ENCODE measurements at regions not wholly inside any gene's neighbourhood (a gene's known extent, or its start where the extent isn't known, plus 50 kb on each side); places are given as distances from the start of the nearest gene placed in this dataset.

DNA sequence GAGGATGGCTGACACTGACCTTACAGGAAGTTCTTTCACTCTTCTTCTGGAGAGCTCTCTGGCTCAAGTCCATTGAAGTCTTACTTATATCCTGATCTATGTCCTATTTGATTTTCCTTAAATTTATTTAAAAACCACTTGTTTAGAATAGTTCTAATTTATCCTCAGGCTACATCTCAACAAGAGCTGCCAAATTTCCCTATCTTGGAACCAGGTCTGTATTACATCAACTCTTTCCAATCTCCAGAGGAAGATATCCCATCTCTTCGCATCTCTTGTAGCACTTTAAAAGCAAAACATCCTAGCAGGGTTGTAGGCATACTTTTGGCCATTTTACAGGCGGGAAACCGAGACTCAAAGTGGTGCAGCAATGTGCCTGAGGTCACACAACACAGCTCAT lies 290.5 kb upstream of the TEX13C start:
- no peak for ATAC-seq (ENCODE audit: low read depth)
- Histone ChIP-seq H2AK9ac (replicated peaks; ENCODE audit: low read depth, low read length, poor library complexity) (no peak overlapping the region), H3K36me3 (ENCODE audit: control insufficient read depth, insufficient read depth, low read length) (no peaks in the 10 kb centered on the region), H4K8ac (ENCODE audit: low read depth in 2 of 2, low read length in 2 of 2) (no peak overlapping the region), H3K56ac (ENCODE audit: extremely low read depth, insufficient read depth, low read length) (no peak overlapping the region), H2BK120ac (ENCODE audit: low read depth, low read length) (no peak overlapping the region), H3K9me3 (ENCODE audit: control insufficient read depth, insufficient read depth, low read length) (no peaks in the 10 kb centered on the region), H3K27me3 (ENCODE audit: control insufficient read depth, insufficient read depth, low read length) (no peaks in the 10 kb centered on the region), H3K9ac (ENCODE audit: low read depth, low read length) (no peak overlapping the region), H3K4ac (ENCODE audit: low read depth, low read length) (no peak overlapping the region), H4K20me1 (ENCODE audit: insufficient read depth, low read length) (no peaks in the 10 kb centered on the region), H3K23ac (ENCODE audit: low read depth, low read length) (no peak overlapping the region), H2BK20ac (ENCODE audit: low read depth, low read length) (no peak overlapping the region), H3K14ac (replicated peaks; ENCODE audit: low read depth, low read length) (no peak overlapping the region), H3K18ac (ENCODE audit: low read depth, low read length) (no peak overlapping the region), H4K91ac (ENCODE audit: insufficient read depth, low read depth, low read length) (no peak overlapping the region), H2AFZ (replicated peaks; ENCODE audit: low read length, poor library complexity) (no peak overlapping the region), H3K4me2 (ENCODE audit: low read depth, low read length) (no peak overlapping the region), H2BK5ac (ENCODE audit: low read depth, low read length, poor library complexity, severe bottlenecking) (no peak overlapping the region), H4K5ac (ENCODE audit: low read depth, low read length) (no peak overlapping the region), H3K4me1 (ENCODE audit: control insufficient read depth, insufficient read depth, low read length) (no peaks in the 10 kb centered on the region), H3K79me1 (ENCODE audit: low read depth in 1 of 2, low read length in 2 of 2) (no peaks in the 10 kb centered on the region), H3K9me1 (ENCODE audit: insufficient read depth, low read length) (no peaks in the 10 kb centered on the region), H2BK15ac (ENCODE audit: low read depth, low read length) (no peak overlapping the region), H2AK5ac (ENCODE audit: low read depth, low read length) (no peak overlapping the region), H3K27ac (ENCODE audit: insufficient read depth, low read length) (no peak overlapping the region), H3K4me3 (ENCODE audit: insufficient read depth, low read depth, low read length) (no peak overlapping the region)
- intact Hi-C loops (cut with micrococcal nuclease) = no loop called here
- dilution Hi-C loops (cut with HindIII; ENCODE audit: low sequenced_read_pairs, unreplicated experiment) = no loop called here
- no peak for DNase-seq
- no CpG with 5 or more reads among the region's 3 CpGs for WGBS, 2 experiments (ENCODE audit: extremely low coverage in 2 of 2, insufficient read length in 1 of 2)
- BruUV-seq (replicated peaks) = no TSS peak
- TF ChIP-seq FOS (IDR thresholded peaks at IDR 0.05; ENCODE audit: low read depth, low read length) (no peak), MAFK (IDR thresholded peaks at IDR 0.05; ENCODE audit: low read depth, low read length) (no peak), BHLHE40 (IDR thresholded peaks at IDR 0.05; ENCODE audit: low read depth, low read length) (no peak), CEBPB (IDR thresholded peaks at IDR 0.05; ENCODE audit: low read depth, low read length) (no peak), RAD21 (IDR thresholded peaks at IDR 0.05; ENCODE audit: low read length) (no peak), RCOR1 (IDR thresholded peaks at IDR 0.05; ENCODE audit: insufficient replicate concordance, low read length) (no peak), SMC3 (IDR thresholded peaks at IDR 0.05; ENCODE audit: low read depth, low read length) (no peak), CHD1 (IDR thresholded peaks at IDR 0.05; ENCODE audit: low read depth, low read length) (no peak), MXI1 (IDR thresholded peaks at IDR 0.05; ENCODE audit: borderline replicate concordance, low read depth, low read length) (no peak), POLR2A (IDR thresholded peaks at IDR 0.05; ENCODE audit: low read depth, low read length) (no peak)
- TF ChIP-seq, protein P1, sequence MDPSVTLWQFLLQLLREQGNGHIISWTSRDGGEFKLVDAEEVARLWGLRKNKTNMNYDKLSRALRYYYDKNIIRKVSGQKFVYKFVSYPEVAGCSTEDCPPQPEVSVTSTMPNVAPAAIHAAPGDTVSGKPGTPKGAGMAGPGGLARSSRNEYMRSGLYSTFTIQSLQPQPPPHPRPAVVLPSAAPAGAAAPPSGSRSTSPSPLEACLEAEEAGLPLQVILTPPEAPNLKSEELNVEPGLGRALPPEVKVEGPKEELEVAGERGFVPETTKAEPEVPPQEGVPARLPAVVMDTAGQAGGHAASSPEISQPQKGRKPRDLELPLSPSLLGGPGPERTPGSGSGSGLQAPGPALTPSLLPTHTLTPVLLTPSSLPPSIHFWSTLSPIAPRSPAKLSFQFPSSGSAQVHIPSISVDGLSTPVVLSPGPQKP (IDR thresholded peaks at IDR 0.05; ENCODE audit: borderline replicate concordance, low read depth, low read length) = no peak
- TF ChIP-seq, protein P2, sequence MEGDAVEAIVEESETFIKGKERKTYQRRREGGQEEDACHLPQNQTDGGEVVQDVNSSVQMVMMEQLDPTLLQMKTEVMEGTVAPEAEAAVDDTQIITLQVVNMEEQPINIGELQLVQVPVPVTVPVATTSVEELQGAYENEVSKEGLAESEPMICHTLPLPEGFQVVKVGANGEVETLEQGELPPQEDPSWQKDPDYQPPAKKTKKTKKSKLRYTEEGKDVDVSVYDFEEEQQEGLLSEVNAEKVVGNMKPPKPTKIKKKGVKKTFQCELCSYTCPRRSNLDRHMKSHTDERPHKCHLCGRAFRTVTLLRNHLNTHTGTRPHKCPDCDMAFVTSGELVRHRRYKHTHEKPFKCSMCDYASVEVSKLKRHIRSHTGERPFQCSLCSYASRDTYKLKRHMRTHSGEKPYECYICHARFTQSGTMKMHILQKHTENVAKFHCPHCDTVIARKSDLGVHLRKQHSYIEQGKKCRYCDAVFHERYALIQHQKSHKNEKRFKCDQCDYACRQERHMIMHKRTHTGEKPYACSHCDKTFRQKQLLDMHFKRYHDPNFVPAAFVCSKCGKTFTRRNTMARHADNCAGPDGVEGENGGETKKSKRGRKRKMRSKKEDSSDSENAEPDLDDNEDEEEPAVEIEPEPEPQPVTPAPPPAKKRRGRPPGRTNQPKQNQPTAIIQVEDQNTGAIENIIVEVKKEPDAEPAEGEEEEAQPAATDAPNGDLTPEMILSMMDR (conservative IDR thresholded peaks at IDR 0.05; ENCODE audit: low read depth, low read length) = no peak
- TF ChIP-seq, protein P3, sequence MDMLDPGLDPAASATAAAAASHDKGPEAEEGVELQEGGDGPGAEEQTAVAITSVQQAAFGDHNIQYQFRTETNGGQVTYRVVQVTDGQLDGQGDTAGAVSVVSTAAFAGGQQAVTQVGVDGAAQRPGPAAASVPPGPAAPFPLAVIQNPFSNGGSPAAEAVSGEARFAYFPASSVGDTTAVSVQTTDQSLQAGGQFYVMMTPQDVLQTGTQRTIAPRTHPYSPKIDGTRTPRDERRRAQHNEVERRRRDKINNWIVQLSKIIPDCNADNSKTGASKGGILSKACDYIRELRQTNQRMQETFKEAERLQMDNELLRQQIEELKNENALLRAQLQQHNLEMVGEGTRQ (IDR thresholded peaks at IDR 0.05; ENCODE audit: low read depth, low read length) = no peak
- POLR2A ChIA-PET (ENCODE audit: unreplicated experiment) = no interaction called here
- in situ Hi-C loops (cut with MboI; ENCODE audit: low sequenced_read_pairs) = no loop called here
- CTCF ChIA-PET = no interaction called here
